PC-9 (cell line): ENCODE measurements at regions not wholly inside any gene's neighbourhood (a gene's known extent, or its start where the extent isn't known, plus 50 kb on each side); places are given as distances from the start of the nearest gene placed in this dataset.

Experiments used
- BruUV-seq: library from RNA; stranded (reverse); fragments of 400-500 nt; replicated peaks from 2 replicates; lab custom pipeline; 2021; lab: Mats Ljungman, UMichigan
- CTCF ChIA-PET: fragments of 300-600 bp; sonication (Branson Sonifier 250); formaldehyde crosslinking; loops from one replicate; lab custom pipeline; 2022; ENCODE audit warnings: antibody characterized with exemption; lab: Charles Lee
- POLR2A ChIA-PET: fragments of 300-600 bp; sonication (Branson Sonifier 250); formaldehyde crosslinking; loops from one replicate; lab custom pipeline; 2022; ENCODE audit warnings: antibody characterized with exemption; ENCODE audit not compliant: unreplicated experiment; lab: Charles Lee
- DNase-seq, 2 experiments: peaks; one replicate each; pipeline versions ENCODE4 v3.0.0 to v3.0.0-alpha.2; 2015 to 2022; ENCODE audit warnings: mixed read lengths in 1 of 2
- H2AFZ ChIP-seq: fragments of 200-600 bp; sonication (generic); 2 replicates; pipeline ENCODE4 v1.8.1; 2017; ENCODE audit warnings: antibody characterized with exemption
- H3F3A ChIP-seq: fragments of 200-600 bp; sonication (generic); 2 replicates; pipeline ENCODE4 v1.8.1; 2017; ENCODE audit warnings: antibody characterized with exemption, mild to moderate bottlenecking, low read depth; ENCODE audit not compliant: insufficient read depth
- H3K27ac ChIP-seq: fragments of 200-600 bp; sonication (generic); 2 replicates; pipeline ENCODE4 v1.6.1; 2016; ENCODE audit warnings: mixed run types
- H3K27me3 ChIP-seq: fragments of 200-600 bp; sonication (generic); 2 replicates; pipeline ENCODE4 v1.6.1; 2016; ENCODE audit warnings: low read depth, mixed run types; ENCODE audit not compliant: insufficient read depth
- H3K36me3 ChIP-seq: fragments of 200-600 bp; sonication (generic); 2 replicates; pipeline ENCODE4 v1.6.1; 2016; ENCODE audit warnings: low read depth, mixed run types
- H3K4me1 ChIP-seq: fragments of 200-600 bp; sonication (generic); replicated peaks from 2 replicates; pipeline ENCODE4 v1.6.1; 2016; ENCODE audit warnings: mixed run types; ENCODE audit not compliant: insufficient read depth
- H3K4me2 ChIP-seq: fragments of 200-600 bp; sonication (generic); 2 replicates; pipeline ENCODE4 v1.6.1; 2017; ENCODE audit warnings: mixed run types
- H3K4me3 ChIP-seq: fragments of 200-600 bp; sonication (generic); 2 replicates; pipeline ENCODE4 v1.6.1; 2016; ENCODE audit warnings: mixed run types
- H3K79me2 ChIP-seq: fragments of 200-600 bp; sonication (generic); 2 replicates; pipeline ENCODE4 v1.6.1; 2017; ENCODE audit warnings: low read depth, mixed run types
- H3K9me2 ChIP-seq: fragments of 200-600 bp; sonication (generic); 2 replicates; pipeline ENCODE4 v1.8.1; 2017; ENCODE audit warnings: mild to moderate bottlenecking; ENCODE audit not compliant: insufficient read depth
- H3K9me3 ChIP-seq: fragments of 200-600 bp; sonication (generic); 2 replicates; pipeline ENCODE4 v1.8.1; 2016; ENCODE audit warnings: low read depth; ENCODE audit not compliant: insufficient read depth
- H4K20me1 ChIP-seq: fragments of 200-600 bp; sonication (generic); 2 replicates; pipeline ENCODE4 v1.8.1; 2017; ENCODE audit not compliant: insufficient read depth
- EZH2 ChIP-seq: fragments of 200-600 bp; sonication (generic); IDR thresholded peaks from 2 replicates; pipeline ENCODE4 v1.8.0; 2017; ENCODE audit warnings: antibody characterized with exemption, low read depth
- intact Hi-C: fragments of 100-400 bp; cut with micrococcal nuclease; formaldehyde crosslinking; loops from one replicate; pipeline ENCODE4 v1.10.0; 2022; ENCODE audit not compliant: unreplicated experiment
- TF ChIP-seq, protein P1 (sequence below): fragments of 200-600 bp; sonication (generic); conservative IDR thresholded peaks from 2 replicates; pipeline ENCODE4 v1.6.1; 2017; ENCODE audit warnings: mixed run types, antibody characterized with exemption, mild to moderate bottlenecking, moderate library complexity

DNA sequence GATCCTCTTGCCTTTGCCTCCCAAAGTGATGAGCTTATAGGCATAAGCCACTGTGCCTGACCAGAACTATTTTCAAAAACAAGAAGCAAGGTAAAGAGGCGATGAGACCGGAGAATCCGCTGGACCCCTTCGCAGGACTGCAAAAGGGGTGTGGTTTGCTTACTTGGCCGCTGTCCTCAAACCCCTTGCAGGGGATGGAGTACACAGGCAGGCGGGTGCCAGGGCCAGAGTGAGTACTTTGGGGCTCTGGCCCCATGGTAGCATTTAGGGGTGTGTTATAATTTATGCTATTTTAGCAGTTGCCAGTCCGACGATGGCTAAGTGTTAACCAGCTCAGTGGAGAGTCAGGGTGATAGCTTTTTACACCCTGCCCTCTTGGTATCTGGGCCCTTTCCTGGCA is 1454.9 kb downstream of the HACE1 start:
- no peak overlapping the region for H3K4me3 ChIP-seq
- no peaks in the 10 kb centered on the region for H3K9me3 ChIP-seq
- no peak overlapping the region for H2AFZ ChIP-seq
- no TSS peak for BruUV-seq
- H3F3A ChIP-seq = no peaks in the 10 kb centered on the region
- no peaks in the 10 kb centered on the region for H3K36me3 ChIP-seq
- no peaks in the 10 kb centered on the region for H3K79me2 ChIP-seq
- no peak overlapping the region for H3K27ac ChIP-seq
- H3K27me3 ChIP-seq = no peaks in the 10 kb centered on the region
- H4K20me1 ChIP-seq = no peaks in the 10 kb centered on the region
- TF ChIP-seq EZH2 = no peak
- TF ChIP-seq, protein P1, sequence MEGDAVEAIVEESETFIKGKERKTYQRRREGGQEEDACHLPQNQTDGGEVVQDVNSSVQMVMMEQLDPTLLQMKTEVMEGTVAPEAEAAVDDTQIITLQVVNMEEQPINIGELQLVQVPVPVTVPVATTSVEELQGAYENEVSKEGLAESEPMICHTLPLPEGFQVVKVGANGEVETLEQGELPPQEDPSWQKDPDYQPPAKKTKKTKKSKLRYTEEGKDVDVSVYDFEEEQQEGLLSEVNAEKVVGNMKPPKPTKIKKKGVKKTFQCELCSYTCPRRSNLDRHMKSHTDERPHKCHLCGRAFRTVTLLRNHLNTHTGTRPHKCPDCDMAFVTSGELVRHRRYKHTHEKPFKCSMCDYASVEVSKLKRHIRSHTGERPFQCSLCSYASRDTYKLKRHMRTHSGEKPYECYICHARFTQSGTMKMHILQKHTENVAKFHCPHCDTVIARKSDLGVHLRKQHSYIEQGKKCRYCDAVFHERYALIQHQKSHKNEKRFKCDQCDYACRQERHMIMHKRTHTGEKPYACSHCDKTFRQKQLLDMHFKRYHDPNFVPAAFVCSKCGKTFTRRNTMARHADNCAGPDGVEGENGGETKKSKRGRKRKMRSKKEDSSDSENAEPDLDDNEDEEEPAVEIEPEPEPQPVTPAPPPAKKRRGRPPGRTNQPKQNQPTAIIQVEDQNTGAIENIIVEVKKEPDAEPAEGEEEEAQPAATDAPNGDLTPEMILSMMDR = no peak
- DNase-seq = no peak
- intact Hi-C loops = loop anchor here (10.0 kb wide), 1 partner anchor 70 kb away; no protein-coding TSS in a partner anchor
- CTCF ChIA-PET = no interaction called here
- POLR2A ChIA-PET = no interaction called here
- no peaks in the 10 kb centered on the region for H3K9me2 ChIP-seq
- H3K4me2 ChIP-seq = no peak overlapping the region
- H3K4me1 ChIP-seq = no peaks in the 10 kb centered on the region

DNA sequence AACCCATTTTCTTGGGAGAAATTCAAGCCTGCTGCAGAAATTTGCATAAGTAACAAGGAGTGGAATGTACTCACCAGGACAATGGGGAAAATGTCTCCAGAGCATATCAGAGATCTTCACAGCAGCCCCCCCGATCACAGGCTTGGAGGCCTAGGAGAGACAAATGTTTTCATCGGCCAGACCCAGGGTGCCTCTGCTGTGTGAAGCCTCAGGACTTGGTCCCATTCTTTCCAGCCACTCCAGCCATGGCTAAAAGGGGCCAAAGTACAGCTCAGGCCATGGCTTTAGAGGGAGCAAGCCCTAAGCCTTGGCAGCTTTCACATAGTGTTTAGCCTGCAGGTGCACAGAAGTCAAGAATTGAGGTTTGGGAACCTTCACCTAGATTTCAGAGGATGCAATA is 1463.0 kb downstream of the HACE1 start:
- Histone ChIP-seq H3K4me3 (no peak overlapping the region), H3K4me2 (no peak overlapping the region), H3F3A (no peaks in the 10 kb centered on the region), H4K20me1 (no peaks in the 10 kb centered on the region), H3K36me3 (no peaks in the 10 kb centered on the region), H3K4me1 (no peaks in the 10 kb centered on the region), H2AFZ (no peak overlapping the region), H3K79me2 (no peaks in the 10 kb centered on the region), H3K9me2 (no peaks in the 10 kb centered on the region), H3K27ac (no peak overlapping the region), H3K9me3 (no peaks in the 10 kb centered on the region), H3K27me3 (no peaks in the 10 kb centered on the region)
- ChIA-PET CTCF (no interaction called here), POLR2A (no interaction called here)
- TF ChIP-seq, protein P1 = no peak
- TF ChIP-seq EZH2 = no peak
- intact Hi-C loops = no loop called here
- no peak for DNase-seq
- BruUV-seq = no TSS peak

DNA sequence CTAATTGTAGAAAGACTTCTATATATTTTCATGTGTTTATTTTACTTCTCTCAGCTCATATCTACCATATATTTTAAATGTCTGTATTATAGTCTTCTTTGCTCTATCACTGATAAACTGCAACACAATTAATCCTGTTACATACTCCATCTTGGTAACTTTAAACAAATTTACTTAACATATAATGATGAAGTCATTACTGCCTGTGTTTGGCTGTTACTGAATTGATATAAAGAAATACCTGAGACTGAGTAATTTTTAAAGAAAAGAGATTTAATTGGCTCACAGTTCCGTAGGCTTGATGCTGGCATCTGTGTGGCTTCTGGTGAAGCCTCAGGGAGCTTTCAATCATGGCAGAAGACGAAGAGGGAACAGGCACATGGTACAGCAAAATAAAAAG is 1480.4 kb downstream of the HACE1 start:
- H3K36me3 ChIP-seq = no peaks in the 10 kb centered on the region
- H3K27ac ChIP-seq = no peak overlapping the region
- ChIA-PET CTCF (no interaction called here), POLR2A (interaction anchor here (0.6 kb wide), 1 partner anchor 967 kb away, joined by 3 read pairs; no protein-coding TSS in a partner anchor)
- H3K9me3 ChIP-seq = 0 out of 2 replicates have a peak, but pooled peaks cover 4% of the 10 kb centered on the region
- no peaks in the 10 kb centered on the region for H3K79me2 ChIP-seq
- DNase-seq = no peak
- intact Hi-C loops = no loop called here
- TF ChIP-seq, protein P1 = no peak
- TF ChIP-seq EZH2 = no peak
- no peak overlapping the region for H3K4me2 ChIP-seq
- H4K20me1 ChIP-seq = no peaks in the 10 kb centered on the region
- BruUV-seq = no TSS peak
- H3F3A ChIP-seq = no peaks in the 10 kb centered on the region
- 0 out of 2 replicates have a peak, but pooled peaks cover under 1% of the 10 kb centered on the region for H3K9me2 ChIP-seq
- no peak overlapping the region for H3K4me3 ChIP-seq
- H3K27me3 ChIP-seq = no peaks in the 10 kb centered on the region
- H3K4me1 ChIP-seq = no peaks in the 10 kb centered on the region
- no peak overlapping the region for H2AFZ ChIP-seq
